ENCODE measurements at regions not wholly inside any gene's neighbourhood (a gene's known extent, or its start where the extent isn't known, plus 50 kb on each side); places are given as distances from the start of the nearest gene placed in this dataset.

GRCh38 chr1:87927391-87928280 is 599.0 kb downstream of the LMO4 start:
- no peak overlapping the region for H3K4me3 ChIP-seq (ENCODE audit: low read depth in 1 of 2, low read length in 2 of 2)
- H3K27me3 ChIP-seq (ENCODE audit: control insufficient read depth in 1 of 2, insufficient read depth in 2 of 2, low read length in 2 of 2), result no peaks in the 10 kb centered on the region
- H3K9me3 ChIP-seq (ENCODE audit: control insufficient read depth in 2 of 2, insufficient read depth in 1 of 2, low read depth in 1 of 2, low read length in 1 of 2), result no peaks in the 10 kb centered on the region
- no peaks in the 10 kb centered on the region for H3K4me1 ChIP-seq (ENCODE audit: control insufficient read depth in 2 of 2, insufficient read depth in 2 of 2, low read length in 1 of 2)
- no peaks in the 10 kb centered on the region for H3K36me3 ChIP-seq (ENCODE audit: control insufficient read depth in 2 of 2, insufficient read depth in 2 of 2, low read length in 1 of 2)
- WGBS, 2 donors, result 59 to 76% methylated on average over 3 of the region's 3 CpGs
- H3K27ac ChIP-seq (ENCODE audit: low read depth in 2 of 2, low read length in 1 of 2), result no peak overlapping the region

GRCh38 chr1:87928623-87929022 is 599.9 kb downstream of the LMO4 start:
- Histone ChIP-seq H3K4me3 (ENCODE audit: low read depth in 1 of 2, low read length in 2 of 2) (no peak overlapping the region), H3K27ac (ENCODE audit: low read depth in 2 of 2, low read length in 1 of 2) (no peak overlapping the region), H3K9me3 (ENCODE audit: control insufficient read depth in 2 of 2, insufficient read depth in 1 of 2, low read depth in 1 of 2, low read length in 1 of 2) (no peaks in the 10 kb centered on the region), H3K36me3 (ENCODE audit: control insufficient read depth in 2 of 2, insufficient read depth in 2 of 2, low read length in 1 of 2) (no peaks in the 10 kb centered on the region), H3K4me1 (ENCODE audit: control insufficient read depth in 2 of 2, insufficient read depth in 2 of 2, low read length in 1 of 2) (no peaks in the 10 kb centered on the region), H3K27me3 (ENCODE audit: control insufficient read depth in 1 of 2, insufficient read depth in 2 of 2, low read length in 2 of 2) (no peaks in the 10 kb centered on the region)
- 45 to 70% methylated on average over 1 of the region's 1 CpG for WGBS, 2 donors

GRCh38 chr1:87929906-87930305 is 601.2 kb downstream of the LMO4 start:
- 32 to 41% methylated on average over 1 of the region's 1 CpG for WGBS, 2 donors

GRCh38 chr1:87930796-87931195 is 602.1 kb downstream of the LMO4 start:
- no peaks in the 10 kb centered on the region for H3K9me3 ChIP-seq (ENCODE audit: control insufficient read depth in 2 of 2, insufficient read depth in 1 of 2, low read depth in 1 of 2, low read length in 1 of 2)
- H3K4me3 ChIP-seq (ENCODE audit: low read depth in 1 of 2, low read length in 2 of 2), result no peak overlapping the region
- H3K27me3 ChIP-seq (ENCODE audit: control insufficient read depth in 1 of 2, insufficient read depth in 2 of 2, low read length in 2 of 2), result no peaks in the 10 kb centered on the region
- no peaks in the 10 kb centered on the region for H3K36me3 ChIP-seq (ENCODE audit: control insufficient read depth in 2 of 2, insufficient read depth in 2 of 2, low read length in 1 of 2)
- H3K27ac ChIP-seq (ENCODE audit: low read depth in 2 of 2, low read length in 1 of 2), result no peak overlapping the region
- no peaks in the 10 kb centered on the region for H3K4me1 ChIP-seq (ENCODE audit: control insufficient read depth in 2 of 2, insufficient read depth in 2 of 2, low read length in 1 of 2)
- 64 to 96% methylated on average over 1 of the region's 1 CpG for WGBS, 2 donors

More at GRCh38 chr1:87929906-87930305, 601.2 kb downstream of the LMO4 start:
- Histone ChIP-seq H3K9me3 (ENCODE audit: control insufficient read depth in 2 of 2, insufficient read depth in 1 of 2, low read depth in 1 of 2, low read length in 1 of 2) (no peaks in the 10 kb centered on the region), H3K4me1 (ENCODE audit: control insufficient read depth in 2 of 2, insufficient read depth in 2 of 2, low read length in 1 of 2) (no peaks in the 10 kb centered on the region), H3K36me3 (ENCODE audit: control insufficient read depth in 2 of 2, insufficient read depth in 2 of 2, low read length in 1 of 2) (no peaks in the 10 kb centered on the region), H3K4me3 (ENCODE audit: low read depth in 1 of 2, low read length in 2 of 2) (no peak overlapping the region), H3K27me3 (ENCODE audit: control insufficient read depth in 1 of 2, insufficient read depth in 2 of 2, low read length in 2 of 2) (no peaks in the 10 kb centered on the region), H3K27ac (ENCODE audit: low read depth in 2 of 2, low read length in 1 of 2) (no peak overlapping the region)

- Histone ChIP-seq H3K4me3 (ENCODE audit: low read depth in 1 of 2, low read length in 2 of 2) (no peak overlapping the region), H3K9me3 (ENCODE audit: control insufficient read depth in 2 of 2, insufficient read depth in 1 of 2, low read depth in 1 of 2, low read length in 1 of 2) (no peaks in the 10 kb centered on the region), H3K36me3 (ENCODE audit: control insufficient read depth in 2 of 2, insufficient read depth in 2 of 2, low read length in 1 of 2) (no peaks in the 10 kb centered on the region), H3K27ac (ENCODE audit: low read depth in 2 of 2, low read length in 1 of 2) (no peak overlapping the region), H3K27me3 (ENCODE audit: control insufficient read depth in 1 of 2, insufficient read depth in 2 of 2, low read length in 2 of 2) (no peaks in the 10 kb centered on the region), H3K4me1 (ENCODE audit: control insufficient read depth in 2 of 2, insufficient read depth in 2 of 2, low read length in 1 of 2) (no peaks in the 10 kb centered on the region)
- 93 to 94% methylated on average over 6 of the region's 6 CpGs for WGBS, 2 donors
Measured at GRCh38 chr1:87933171-87933570, 604.5 kb downstream of the LMO4 start.

- H3K9me3 ChIP-seq (ENCODE audit: control insufficient read depth in 2 of 2, insufficient read depth in 1 of 2, low read depth in 1 of 2, low read length in 1 of 2), result no peaks in the 10 kb centered on the region
- 82 to 91% methylated on average over 2 of the region's 2 CpGs for WGBS, 2 donors
- H3K4me3 ChIP-seq (ENCODE audit: low read depth in 1 of 2, low read length in 2 of 2), result no peak overlapping the region
- no peaks in the 10 kb centered on the region for H3K4me1 ChIP-seq (ENCODE audit: control insufficient read depth in 2 of 2, insufficient read depth in 2 of 2, low read length in 1 of 2)
- H3K27ac ChIP-seq (ENCODE audit: low read depth in 2 of 2, low read length in 1 of 2), result no peak overlapping the region
- no peaks in the 10 kb centered on the region for H3K27me3 ChIP-seq (ENCODE audit: control insufficient read depth in 1 of 2, insufficient read depth in 2 of 2, low read length in 2 of 2)
- no peaks in the 10 kb centered on the region for H3K36me3 ChIP-seq (ENCODE audit: control insufficient read depth in 2 of 2, insufficient read depth in 2 of 2, low read length in 1 of 2)
Measured at GRCh38 chr1:87935130-87935529, 606.5 kb downstream of the LMO4 start.

- H3K4me3 ChIP-seq (ENCODE audit: low read depth in 1 of 2, low read length in 2 of 2), result no peak overlapping the region
- H3K9me3 ChIP-seq (ENCODE audit: control insufficient read depth in 2 of 2, insufficient read depth in 1 of 2, low read depth in 1 of 2, low read length in 1 of 2), result no peaks in the 10 kb centered on the region
- no peaks in the 10 kb centered on the region for H3K36me3 ChIP-seq (ENCODE audit: control insufficient read depth in 2 of 2, insufficient read depth in 2 of 2, low read length in 1 of 2)
- H3K27me3 ChIP-seq (ENCODE audit: control insufficient read depth in 1 of 2, insufficient read depth in 2 of 2, low read length in 2 of 2), result no peaks in the 10 kb centered on the region
- no peak overlapping the region for H3K27ac ChIP-seq (ENCODE audit: low read depth in 2 of 2, low read length in 1 of 2)
- 87 to 90% methylated on average over 3 of the region's 3 CpGs for WGBS, 2 donors
- H3K4me1 ChIP-seq (ENCODE audit: control insufficient read depth in 2 of 2, insufficient read depth in 2 of 2, low read length in 1 of 2), result no peaks in the 10 kb centered on the region
Measured at GRCh38 chr1:87937831-87938395, 609.2 kb downstream of the LMO4 start.

GRCh38 chr1:87938631-87939030 is 610.0 kb downstream of the LMO4 start:
- no peaks in the 10 kb centered on the region for H3K27me3 ChIP-seq (ENCODE audit: control insufficient read depth in 1 of 2, insufficient read depth in 2 of 2, low read length in 2 of 2)
- H3K27ac ChIP-seq (ENCODE audit: low read depth in 2 of 2, low read length in 1 of 2), result no peak overlapping the region
- H3K4me1 ChIP-seq (ENCODE audit: control insufficient read depth in 2 of 2, insufficient read depth in 2 of 2, low read length in 1 of 2), result no peaks in the 10 kb centered on the region
- H3K36me3 ChIP-seq (ENCODE audit: control insufficient read depth in 2 of 2, insufficient read depth in 2 of 2, low read length in 1 of 2), result no peaks in the 10 kb centered on the region
- no peaks in the 10 kb centered on the region for H3K9me3 ChIP-seq (ENCODE audit: control insufficient read depth in 2 of 2, insufficient read depth in 1 of 2, low read depth in 1 of 2, low read length in 1 of 2)
- no peak overlapping the region for H3K4me3 ChIP-seq (ENCODE audit: low read depth in 1 of 2, low read length in 2 of 2)
- 90 to 92% methylated on average over 2 of the region's 2 CpGs for WGBS, 2 donors

GRCh38 chr1:87939444-87939843 is 610.8 kb downstream of the LMO4 start:
- Histone ChIP-seq H3K36me3 (ENCODE audit: control insufficient read depth in 2 of 2, insufficient read depth in 2 of 2, low read length in 1 of 2) (no peaks in the 10 kb centered on the region), H3K27me3 (ENCODE audit: control insufficient read depth in 1 of 2, insufficient read depth in 2 of 2, low read length in 2 of 2) (no peaks in the 10 kb centered on the region), H3K9me3 (ENCODE audit: control insufficient read depth in 2 of 2, insufficient read depth in 1 of 2, low read depth in 1 of 2, low read length in 1 of 2) (no peaks in the 10 kb centered on the region), H3K4me1 (ENCODE audit: control insufficient read depth in 2 of 2, insufficient read depth in 2 of 2, low read length in 1 of 2) (no peaks in the 10 kb centered on the region), H3K4me3 (ENCODE audit: low read depth in 1 of 2, low read length in 2 of 2) (no peak overlapping the region), H3K27ac (ENCODE audit: low read depth in 2 of 2, low read length in 1 of 2) (no peak overlapping the region)
- WGBS, 2 donors, result 54 to 55% methylated on average over 2 of the region's 2 CpGs

- H3K4me3 ChIP-seq (ENCODE audit: low read depth in 1 of 2, low read length in 2 of 2), result no peak overlapping the region
- H3K27ac ChIP-seq (ENCODE audit: low read depth in 2 of 2, low read length in 1 of 2), result no peak overlapping the region
- no peaks in the 10 kb centered on the region for H3K36me3 ChIP-seq (ENCODE audit: control insufficient read depth in 2 of 2, insufficient read depth in 2 of 2, low read length in 1 of 2)
- H3K27me3 ChIP-seq (ENCODE audit: control insufficient read depth in 1 of 2, insufficient read depth in 2 of 2, low read length in 2 of 2), result no peaks in the 10 kb centered on the region
- H3K9me3 ChIP-seq (ENCODE audit: control insufficient read depth in 2 of 2, insufficient read depth in 1 of 2, low read depth in 1 of 2, low read length in 1 of 2), result no peaks in the 10 kb centered on the region
- H3K4me1 ChIP-seq (ENCODE audit: control insufficient read depth in 2 of 2, insufficient read depth in 2 of 2, low read length in 1 of 2), result no peaks in the 10 kb centered on the region
- WGBS, 2 donors, result 57 to 71% methylated on average over 4 of the region's 4 CpGs
Measured at GRCh38 chr1:87940421-87940820, 611.7 kb downstream of the LMO4 start.

Data from esophagus (tissue), 2 donors.